GM12878 (cell line): ENCODE measurements at regions not wholly inside any gene's neighbourhood (a gene's known extent, or its start where the extent isn't known, plus 50 kb on each side); places are given as distances from the start of the nearest gene placed in this dataset.

Experiments used
- BCL3 ChIP-seq: IDR thresholded peaks from 2 replicates; pipeline ENCODE4 v1.6.1; 2011; ENCODE audit warnings: borderline replicate concordance, low read depth, mild to moderate bottlenecking, moderate library complexity, low read length; ENCODE audit not compliant: insufficient read depth, poor library complexity, severe bottlenecking
- BMI1 ChIP-seq: fragments of 450-650 bp; IDR thresholded peaks from 2 replicates; pipeline ENCODE4 v1.6.1; 2016; ENCODE audit warnings: mild to moderate bottlenecking, moderate library complexity, borderline replicate concordance
- CBX5 ChIP-seq: sonication (generic); IDR thresholded peaks from 2 replicates; pipeline ENCODE4 v1.6.1; 2016; ENCODE audit warnings: low read depth, moderate library complexity, mild to moderate bottlenecking, inconsistent platforms
- CEBPB ChIP-seq, 2 experiments: fragments of 150-350 bp in 1 of 2; IDR thresholded peaks; 2 replicates each; pipeline ENCODE4 v1.6.1; 2012 to 2014; ENCODE audit warnings: low read depth in 2 of 2, low read length in 2 of 2, borderline replicate concordance in 1 of 2, inconsistent platforms in 1 of 2
- CEBPZ ChIP-seq: fragments of 150-350 bp; IDR thresholded peaks from 2 replicates; pipeline ENCODE4 v1.6.1; 2016; ENCODE audit warnings: low read depth, low read length
- E2F4 ChIP-seq: IDR thresholded peaks from 2 replicates; pipeline ENCODE4 v1.6.1; 2012; ENCODE audit warnings: low read depth, low read length, improper control_type of control experiment
- HCFC1 ChIP-seq: fragments of 150-350 bp; IDR thresholded peaks from 2 replicates; pipeline ENCODE4 v1.6.1; 2014; ENCODE audit warnings: low read length
- IKZF1 ChIP-seq: fragments of 450-650 bp; conservative IDR thresholded peaks from 2 replicates; pipeline ENCODE4 v1.6.1; 2017; ENCODE audit warnings: antibody characterized with exemption, mild to moderate bottlenecking
- IRF5 ChIP-seq: fragments of 450-650 bp; IDR thresholded peaks from 2 replicates; pipeline ENCODE4 v1.6.1; 2017; ENCODE audit warnings: borderline replicate concordance
- NFIC ChIP-seq: IDR thresholded peaks from 2 replicates; pipeline ENCODE4 v1.6.1; 2012; ENCODE audit warnings: low read depth, mild to moderate bottlenecking, inconsistent platforms, low read length, moderate library complexity
- NFXL1 ChIP-seq: fragments of 450-650 bp; IDR thresholded peaks from 2 replicates; pipeline ENCODE4 v1.6.1; 2017; ENCODE audit warnings: antibody characterized with exemption, mild to moderate bottlenecking, borderline replicate concordance
- SIN3A ChIP-seq: IDR thresholded peaks from 2 replicates; pipeline ENCODE4 v1.6.1; 2012; ENCODE audit warnings: low read depth, low read length, improper control_type of control experiment
- SREBF2 ChIP-seq: IDR thresholded peaks from 2 replicates; pipeline ENCODE4 v1.6.1; 2012; ENCODE audit warnings: mild to moderate bottlenecking, low read length
- TAF1 ChIP-seq: IDR thresholded peaks from 2 replicates; pipeline ENCODE4 v1.6.1; 2011; ENCODE audit warnings: mild to moderate bottlenecking, low read depth, low read length, borderline replicate concordance
- USF2 ChIP-seq: IDR thresholded peaks from 2 replicates; pipeline ENCODE4 v1.6.1; 2011; ENCODE audit warnings: low read depth, low read length, improper control_type of control experiment, borderline replicate concordance
- WRNIP1 ChIP-seq: IDR thresholded peaks from 2 replicates; pipeline ENCODE4 v1.6.1; 2011; ENCODE audit warnings: low read depth, low read length, improper control_type of control experiment, borderline replicate concordance
- ZNF592 ChIP-seq: fragments of 450-650 bp; IDR thresholded peaks from 2 replicates; pipeline ENCODE4 v1.6.1; 2017; ENCODE audit warnings: mild to moderate bottlenecking, moderate library complexity
- ZSCAN29 ChIP-seq: fragments of 450-650 bp; IDR thresholded peaks from 2 replicates; pipeline ENCODE4 v1.6.1; 2017; ENCODE audit warnings: mild to moderate bottlenecking, moderate library complexity

- TF ChIP-seq ZNF592: no peak
- no peak for TF ChIP-seq ZSCAN29
- no peak for TF ChIP-seq E2F4
- TF ChIP-seq CBX5: peak; percentile 56; the same call in 1 of the 2 replicates
- no peak for TF ChIP-seq USF2
- TF ChIP-seq CEBPB (IDR thresholded peaks at IDR 0.05; ENCODE audit: borderline replicate concordance in 1 of 2, low read depth in 2 of 2, low read length in 2 of 2): 0 out of 4 replicates have a peak, but pooled peaks of 1 of the 2 experiments have one; percentile 50
- no peak for TF ChIP-seq TAF1
- 0 out of 2 replicates have a peak, but pooled peaks have one; percentile 33 for TF ChIP-seq IRF5
- TF ChIP-seq NFIC: peak; percentile 87
- no peak for TF ChIP-seq SREBF2
- TF ChIP-seq HCFC1: no peak
- TF ChIP-seq IKZF1: no peak; the same call in none of the 2 replicates
- no peak for TF ChIP-seq SIN3A
- TF ChIP-seq WRNIP1: no peak
- TF ChIP-seq BMI1: no peak
- peak; percentile 48 for TF ChIP-seq BCL3
- TF ChIP-seq CEBPZ: no peak
- no peak for TF ChIP-seq NFXL1
Measured at GRCh38 chr1:234696148-234696576, 86.2 kb upstream of the IRF2BP2 start (continued).
